HUES6 (cell line): ENCODE measurements at regions not wholly inside any gene's neighbourhood (a gene's known extent, or its start where the extent isn't known, plus 50 kb on each side); places are given as distances from the start of the nearest gene placed in this dataset.

Experiments
- H3K27ac ChIP-seq: 2 replicates; pipeline ENCODE4 v1.7.0; 2013; ENCODE audit warnings: low read depth, mild to moderate bottlenecking, low read length, inconsistent platforms
- H3K27me3 ChIP-seq: 2 replicates; pipeline ENCODE4 v1.6.1; 2013; ENCODE audit warnings: low read length; ENCODE audit not compliant: control insufficient read depth, insufficient read depth
- H3K36me3 ChIP-seq: 2 replicates; pipeline ENCODE4 v1.6.1; 2013; ENCODE audit warnings: low read length; ENCODE audit not compliant: control insufficient read depth, insufficient read depth
- H3K4me1 ChIP-seq: 2 replicates; pipeline ENCODE4 v1.6.1; 2013; ENCODE audit warnings: low read length; ENCODE audit not compliant: control insufficient read depth, insufficient read depth
- H3K4me3 ChIP-seq: 2 replicates; pipeline ENCODE4 v1.5.1; 2013; ENCODE audit warnings: low read depth, low read length
- H3K9ac ChIP-seq: one replicate; pipeline ENCODE4 v1.6.1; 2013; ENCODE audit warnings: mild to moderate bottlenecking, low read length
- H3K9me3 ChIP-seq: 2 replicates; pipeline ENCODE4 v1.6.1; 2013; ENCODE audit warnings: low read depth, low read length; ENCODE audit not compliant: control insufficient read depth, insufficient read depth

DNA sequence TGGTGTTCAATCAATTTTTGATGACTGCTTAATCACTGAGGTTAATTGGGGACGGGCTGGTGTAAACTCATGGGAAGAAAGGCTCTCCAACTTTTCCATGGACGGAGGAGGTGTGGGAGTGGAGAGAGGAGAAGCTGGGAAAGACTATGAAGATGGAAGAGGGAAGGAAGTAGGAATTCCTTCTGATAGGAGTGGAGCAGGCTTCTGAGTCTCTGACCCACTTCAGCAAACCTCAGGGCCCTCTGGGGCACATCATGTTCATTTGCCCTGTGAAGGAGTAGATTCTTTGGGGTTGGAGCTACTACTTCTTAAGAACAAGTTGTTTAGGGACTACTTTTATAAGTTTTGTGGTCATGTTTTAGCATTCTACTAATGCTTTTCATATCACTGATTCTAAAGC lies 87.0 kb upstream of the MAP4K3 start:
- Histone ChIP-seq H3K9ac (no peak overlapping the region), H3K27ac (no peak overlapping the region), H3K27me3 (no peaks in the 10 kb centered on the region), H3K4me1 (no peaks in the 10 kb centered on the region; the same call in 1 of the 2 replicates), H3K4me3 (no peak overlapping the region), H3K36me3 (peaks cover 16% of the 10 kb centered on the region), H3K9me3 (peaks cover 32% of the 10 kb centered on the region)

GRCh38 chr2:39524756-39525635 lies 87.9 kb upstream of the MAP4K3 start:
- Histone ChIP-seq H3K4me3 (no peak overlapping the region), H3K9ac (no peak overlapping the region), H3K36me3 (peaks cover 16% of the 10 kb centered on the region), H3K27ac (no peak overlapping the region), H3K27me3 (no peaks in the 10 kb centered on the region), H3K4me1 (no peaks in the 10 kb centered on the region; the same call in 1 of the 2 replicates), H3K9me3 (peaks cover 29% of the 10 kb centered on the region)

DNA sequence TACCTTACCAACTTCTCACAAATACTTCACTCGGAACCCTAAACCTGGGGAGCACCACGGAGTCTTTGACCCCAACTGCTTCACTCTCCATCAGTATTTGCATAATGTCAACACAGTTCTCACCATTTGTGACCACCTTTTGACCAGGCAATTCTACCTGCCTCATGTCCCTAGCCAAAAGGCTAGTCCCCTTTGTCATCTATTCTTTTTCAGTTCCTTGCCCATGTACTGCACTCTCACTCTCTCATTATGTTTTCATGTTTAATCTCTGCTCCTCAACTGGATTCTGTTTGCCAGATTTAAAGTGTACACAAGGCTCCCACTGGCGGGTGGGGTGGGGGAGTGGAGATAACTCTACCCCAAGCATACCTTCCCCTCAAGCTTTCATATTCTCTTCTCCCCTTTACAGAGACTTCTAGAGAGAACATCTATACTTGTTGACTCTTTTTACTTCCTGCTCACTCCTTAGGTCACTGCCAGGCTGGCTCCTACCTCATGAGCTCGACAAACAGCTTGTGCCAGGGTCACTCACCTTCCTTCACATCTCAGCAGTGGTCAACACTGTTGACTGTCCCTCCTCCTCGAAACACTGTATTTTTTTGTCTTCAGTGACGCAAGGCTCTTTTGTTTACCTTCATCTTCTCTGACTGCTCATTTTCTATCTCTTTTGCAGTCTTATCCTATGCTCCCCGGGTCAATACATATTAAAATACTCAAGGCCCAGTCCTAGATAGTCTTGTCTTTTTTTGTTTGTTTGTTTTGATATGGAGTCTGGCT lies 88.7 kb upstream of the MAP4K3 start:
- H3K4me1 ChIP-seq, result no peaks in the 10 kb centered on the region; the same call in 1 of the 2 replicates
- H3K27me3 ChIP-seq, result no peaks in the 10 kb centered on the region
- H3K27ac ChIP-seq, result no peak overlapping the region
- no peak overlapping the region for H3K4me3 ChIP-seq
- H3K9me3 ChIP-seq, result peaks cover 25% of the 10 kb centered on the region
- no peak overlapping the region for H3K9ac ChIP-seq
- H3K36me3 ChIP-seq, result peaks cover 15% of the 10 kb centered on the region

DNA sequence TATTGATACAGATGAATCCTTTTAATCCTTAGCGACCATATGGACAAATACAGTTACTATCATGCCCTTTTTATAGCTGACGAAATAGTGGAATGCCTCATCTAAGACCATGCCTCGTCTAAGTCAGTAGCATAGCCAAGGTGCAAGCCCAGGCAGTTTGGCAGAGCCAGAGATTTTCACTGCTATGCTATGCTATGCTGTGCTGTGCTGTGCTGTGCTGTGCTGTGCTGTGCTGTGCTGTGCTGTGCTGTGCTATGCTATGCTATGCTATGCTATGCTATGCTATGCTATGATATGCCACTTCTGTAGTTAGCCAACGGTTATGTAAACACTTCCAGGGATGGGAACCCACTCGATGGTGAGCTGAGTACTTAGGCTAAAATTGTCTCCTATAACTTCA lies 91.6 kb upstream of the MAP4K3 start:
- H3K4me1 ChIP-seq, result peaks cover 6% of the 10 kb centered on the region
- H3K27me3 ChIP-seq, result no peaks in the 10 kb centered on the region
- H3K4me3 ChIP-seq, result no peak overlapping the region
- no peak overlapping the region for H3K9ac ChIP-seq
- H3K9me3 ChIP-seq, result 0 out of 2 replicates have a peak, but pooled peaks cover 2% of the 10 kb centered on the region
- no peak overlapping the region for H3K27ac ChIP-seq
- H3K36me3 ChIP-seq, result no peaks in the 10 kb centered on the region

DNA sequence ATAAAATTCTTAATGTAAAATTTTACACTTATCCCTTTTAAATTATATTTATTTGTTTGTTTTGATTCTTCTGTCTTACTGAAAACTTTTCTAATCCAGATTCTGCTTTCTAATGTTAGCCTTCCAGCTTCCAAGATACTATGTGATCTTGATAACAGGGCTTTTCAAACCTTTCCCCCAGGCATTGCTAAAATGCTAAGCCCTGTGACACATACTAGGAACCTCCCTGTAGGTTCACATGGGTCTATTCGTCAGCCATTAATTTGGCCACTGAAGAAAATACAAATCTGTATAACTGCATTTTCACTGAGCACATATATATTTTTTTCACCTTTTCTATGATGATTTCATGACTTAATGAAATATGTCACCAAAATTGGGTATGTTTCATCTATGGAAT lies 92.8 kb upstream of the MAP4K3 start:
- H3K4me1 ChIP-seq, result peaks cover 12% of the 10 kb centered on the region; the same call in 1 of the 2 replicates
- no peak overlapping the region for H3K4me3 ChIP-seq
- H3K27ac ChIP-seq, result no peak overlapping the region

DNA sequence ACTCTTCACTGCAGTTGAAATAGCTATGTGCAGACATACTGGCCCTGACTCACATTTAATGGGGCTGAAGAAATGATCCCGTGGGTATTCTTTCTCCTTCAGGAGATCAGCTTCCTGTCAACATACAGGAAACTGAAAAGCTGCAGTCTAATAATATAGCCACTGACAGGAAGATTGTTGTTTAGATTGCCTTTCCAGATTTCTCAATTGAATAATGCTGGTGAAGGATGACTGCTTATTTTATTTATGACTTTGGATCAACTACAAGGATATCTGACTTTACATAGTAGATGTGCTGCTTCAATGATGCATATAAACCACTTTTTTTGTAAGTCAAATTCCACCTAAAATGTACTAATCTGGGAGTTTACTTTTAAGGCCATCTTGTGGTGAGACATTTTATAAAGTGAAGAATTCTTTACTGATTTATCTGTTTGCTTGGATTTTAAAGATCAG lies 93.4 kb upstream of the MAP4K3 start:
- Histone ChIP-seq H3K9ac (no peak overlapping the region), H3K4me1 (peaks cover 12% of the 10 kb centered on the region; the same call in 1 of the 2 replicates), H3K36me3 (no peaks in the 10 kb centered on the region), H3K27me3 (no peaks in the 10 kb centered on the region), H3K9me3 (0 out of 2 replicates have a peak, but pooled peaks cover 2% of the 10 kb centered on the region), H3K4me3 (no peak overlapping the region), H3K27ac (no peak overlapping the region)

More for the DNA sequence above, 92.8 kb upstream of the MAP4K3 start:
- Histone ChIP-seq H3K27me3 (no peaks in the 10 kb centered on the region), H3K9me3 (0 out of 2 replicates have a peak, but pooled peaks cover 2% of the 10 kb centered on the region), H3K36me3 (no peaks in the 10 kb centered on the region), H3K9ac (no peak overlapping the region)

GRCh38 chr2:39531220-39531777 lies 94.2 kb upstream of the MAP4K3 start:
- Histone ChIP-seq H3K27ac (no peak overlapping the region), H3K36me3 (no peaks in the 10 kb centered on the region), H3K9ac (no peak overlapping the region), H3K4me1 (peaks cover 12% of the 10 kb centered on the region; the same call in 1 of the 2 replicates), H3K9me3 (0 out of 2 replicates have a peak, but pooled peaks cover 2% of the 10 kb centered on the region), H3K4me3 (no peak overlapping the region), H3K27me3 (no peaks in the 10 kb centered on the region)

- 0 out of 2 replicates have a peak, but pooled peaks cover 2% of the 10 kb centered on the region for H3K9me3 ChIP-seq
- no peak overlapping the region for H3K27ac ChIP-seq
- no peak overlapping the region for H3K9ac ChIP-seq
- no peak overlapping the region for H3K4me3 ChIP-seq
- peaks cover 12% of the 10 kb centered on the region; the same call in 1 of the 2 replicates for H3K4me1 ChIP-seq
- no peaks in the 10 kb centered on the region for H3K36me3 ChIP-seq
- H3K27me3 ChIP-seq, result no peaks in the 10 kb centered on the region
These were observed 95.8 kb upstream of the MAP4K3 start for GRCh38 chr2:39532933-39533332.

DNA sequence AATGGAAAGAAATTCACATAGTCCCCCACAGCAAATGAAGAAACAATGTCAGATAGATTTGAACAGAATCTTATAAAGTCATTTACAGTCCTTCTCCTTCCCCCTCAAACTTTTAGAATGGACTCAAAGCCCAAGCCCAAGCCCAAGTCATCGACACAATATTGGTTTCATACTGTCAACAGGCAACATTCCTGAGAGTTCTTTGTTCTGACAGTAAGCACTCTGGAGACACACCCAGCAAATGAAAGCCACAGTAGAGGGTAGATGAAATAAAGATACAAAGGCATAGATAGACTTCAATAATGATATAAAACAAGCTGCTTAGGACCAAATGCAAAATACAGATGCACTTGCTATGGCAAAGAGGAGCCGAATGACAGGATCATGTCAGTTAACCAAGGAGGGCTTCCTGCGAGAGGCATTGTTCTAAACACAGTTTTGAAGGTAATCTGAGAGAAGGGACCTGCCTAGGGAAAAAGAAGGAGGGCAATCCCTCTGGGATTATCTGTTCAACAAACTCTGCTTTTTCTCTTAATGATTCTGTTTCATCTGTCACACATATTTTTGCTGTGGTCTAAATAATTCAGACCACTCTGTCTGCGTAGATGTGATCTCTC lies 97.1 kb upstream of the MAP4K3 start:
- H3K27ac ChIP-seq, result no peak overlapping the region
- H3K27me3 ChIP-seq, result no peaks in the 10 kb centered on the region
- no peak overlapping the region for H3K4me3 ChIP-seq

GRCh38 chr2:39535636-39536185 lies 98.6 kb upstream of the MAP4K3 start:
- H3K9me3 ChIP-seq, result 0 out of 2 replicates have a peak, but pooled peaks cover 2% of the 10 kb centered on the region
- no peak overlapping the region for H3K9ac ChIP-seq
- no peak overlapping the region for H3K4me3 ChIP-seq
- H3K27me3 ChIP-seq, result no peaks in the 10 kb centered on the region
- H3K4me1 ChIP-seq, result peaks cover 12% of the 10 kb centered on the region; the same call in 1 of the 2 replicates
- no peak overlapping the region for H3K27ac ChIP-seq
- no peaks in the 10 kb centered on the region for H3K36me3 ChIP-seq

More for the DNA sequence above, 97.1 kb upstream of the MAP4K3 start:
- H3K9me3 ChIP-seq, result 0 out of 2 replicates have a peak, but pooled peaks cover 2% of the 10 kb centered on the region
- H3K36me3 ChIP-seq, result no peaks in the 10 kb centered on the region
- H3K4me1 ChIP-seq, result peaks cover 12% of the 10 kb centered on the region; the same call in 1 of the 2 replicates
- no peak overlapping the region for H3K9ac ChIP-seq
